ENCODE measurements at regions not wholly inside any gene's neighbourhood (a gene's known extent, or its start where the extent isn't known, plus 50 kb on each side); places are given as distances from the start of the nearest gene placed in this dataset.

DNA sequence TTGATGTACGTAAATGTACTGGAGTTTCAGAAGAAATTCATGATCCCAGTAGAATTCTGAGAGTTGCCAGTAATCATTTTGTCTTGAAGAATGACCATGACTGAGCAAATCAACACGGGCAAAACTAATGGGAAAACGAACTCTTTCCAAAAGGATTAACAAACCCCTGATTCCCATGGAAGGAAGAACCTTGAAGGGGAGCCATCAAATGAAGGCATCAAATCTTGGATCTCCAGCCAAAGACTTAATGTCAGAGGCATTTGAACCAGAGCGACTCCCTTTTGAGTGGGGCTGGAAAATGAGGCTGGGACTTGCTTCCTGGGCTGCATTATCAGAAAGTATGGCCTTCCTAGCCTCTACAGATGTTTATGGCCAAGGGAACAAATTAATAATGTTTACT lies 364.4 kb upstream of the PRKCQ start:
- no peak for TF ChIP-seq EZH2 (IDR thresholded peaks at IDR 0.05; ENCODE audit: borderline replicate concordance)
- TF ChIP-seq, protein P1, sequence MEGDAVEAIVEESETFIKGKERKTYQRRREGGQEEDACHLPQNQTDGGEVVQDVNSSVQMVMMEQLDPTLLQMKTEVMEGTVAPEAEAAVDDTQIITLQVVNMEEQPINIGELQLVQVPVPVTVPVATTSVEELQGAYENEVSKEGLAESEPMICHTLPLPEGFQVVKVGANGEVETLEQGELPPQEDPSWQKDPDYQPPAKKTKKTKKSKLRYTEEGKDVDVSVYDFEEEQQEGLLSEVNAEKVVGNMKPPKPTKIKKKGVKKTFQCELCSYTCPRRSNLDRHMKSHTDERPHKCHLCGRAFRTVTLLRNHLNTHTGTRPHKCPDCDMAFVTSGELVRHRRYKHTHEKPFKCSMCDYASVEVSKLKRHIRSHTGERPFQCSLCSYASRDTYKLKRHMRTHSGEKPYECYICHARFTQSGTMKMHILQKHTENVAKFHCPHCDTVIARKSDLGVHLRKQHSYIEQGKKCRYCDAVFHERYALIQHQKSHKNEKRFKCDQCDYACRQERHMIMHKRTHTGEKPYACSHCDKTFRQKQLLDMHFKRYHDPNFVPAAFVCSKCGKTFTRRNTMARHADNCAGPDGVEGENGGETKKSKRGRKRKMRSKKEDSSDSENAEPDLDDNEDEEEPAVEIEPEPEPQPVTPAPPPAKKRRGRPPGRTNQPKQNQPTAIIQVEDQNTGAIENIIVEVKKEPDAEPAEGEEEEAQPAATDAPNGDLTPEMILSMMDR (IDR thresholded peaks at IDR 0.05; ENCODE audit: poor library complexity) = no peak
